Neural cell (in vitro differentiated cells): ENCODE measurements at regions not wholly inside any gene's neighbourhood (a gene's known extent, or its start where the extent isn't known, plus 50 kb on each side); places are given as distances from the start of the nearest gene placed in this dataset.

Source experiments
- EZH2 ChIP-seq: fragments of 200-600, 300-800 bp; shearing (Covaris generic), sonication (generic); IDR thresholded peaks from 2 replicates; pipeline ENCODE4 v1.6.1; 2014; ENCODE audit warnings: antibody characterized with exemption, low read length, borderline replicate concordance, mild to moderate bottlenecking; ENCODE audit not compliant: insufficient read depth, poor library complexity, severe bottlenecking
- POLR2AphosphoS5 ChIP-seq: IDR thresholded peaks from 2 replicates; pipeline ENCODE4 v1.6.1; 2012
- RAD21 ChIP-seq: fragments of 450-650 bp; conservative IDR thresholded peaks from 2 replicates; pipeline ENCODE4 v1.6.1; 2014; ENCODE audit warnings: antibody characterized with exemption, mild to moderate bottlenecking, moderate library complexity
- SMC3 ChIP-seq: fragments of 450-650 bp; conservative IDR thresholded peaks from 2 replicates; pipeline ENCODE4 v1.6.1; 2014; ENCODE audit warnings: antibody characterized with exemption, mild to moderate bottlenecking, moderate library complexity; ENCODE audit not compliant: poor library complexity
- TAF1 ChIP-seq: IDR thresholded peaks from 2 replicates; pipeline ENCODE4 v1.6.1; 2012; ENCODE audit warnings: low read depth
- TF ChIP-seq, protein P1 (sequence below): fragments of 450-650 bp; IDR thresholded peaks from 2 replicates; pipeline ENCODE4 v1.5.1; 2014; ENCODE audit warnings: antibody characterized with exemption, mild to moderate bottlenecking, moderate library complexity; ENCODE audit not compliant: poor library complexity, severe bottlenecking

DNA sequence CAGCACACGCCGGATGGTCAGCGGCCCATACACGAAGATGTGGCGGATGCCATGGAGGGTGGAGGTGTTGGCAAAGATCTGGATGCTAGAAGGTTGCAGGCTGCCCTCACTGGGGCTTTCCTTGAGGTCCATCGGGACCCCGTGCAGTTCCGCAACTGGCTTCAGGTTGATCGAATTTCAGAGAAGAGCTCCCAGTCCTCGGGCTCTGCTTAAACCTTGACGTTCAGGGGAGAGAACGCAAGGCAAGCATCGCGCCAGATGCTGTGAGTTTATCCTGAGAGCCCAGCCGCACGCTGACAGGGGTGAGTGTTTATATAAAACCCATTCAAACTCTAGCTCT is 98.7 kb upstream of the CCL2 start:
- TF ChIP-seq EZH2 (no peak), TAF1 (no peak), SMC3 (no peak), POLR2AphosphoS5 (no peak), RAD21 (no peak)
- TF ChIP-seq, protein P1, sequence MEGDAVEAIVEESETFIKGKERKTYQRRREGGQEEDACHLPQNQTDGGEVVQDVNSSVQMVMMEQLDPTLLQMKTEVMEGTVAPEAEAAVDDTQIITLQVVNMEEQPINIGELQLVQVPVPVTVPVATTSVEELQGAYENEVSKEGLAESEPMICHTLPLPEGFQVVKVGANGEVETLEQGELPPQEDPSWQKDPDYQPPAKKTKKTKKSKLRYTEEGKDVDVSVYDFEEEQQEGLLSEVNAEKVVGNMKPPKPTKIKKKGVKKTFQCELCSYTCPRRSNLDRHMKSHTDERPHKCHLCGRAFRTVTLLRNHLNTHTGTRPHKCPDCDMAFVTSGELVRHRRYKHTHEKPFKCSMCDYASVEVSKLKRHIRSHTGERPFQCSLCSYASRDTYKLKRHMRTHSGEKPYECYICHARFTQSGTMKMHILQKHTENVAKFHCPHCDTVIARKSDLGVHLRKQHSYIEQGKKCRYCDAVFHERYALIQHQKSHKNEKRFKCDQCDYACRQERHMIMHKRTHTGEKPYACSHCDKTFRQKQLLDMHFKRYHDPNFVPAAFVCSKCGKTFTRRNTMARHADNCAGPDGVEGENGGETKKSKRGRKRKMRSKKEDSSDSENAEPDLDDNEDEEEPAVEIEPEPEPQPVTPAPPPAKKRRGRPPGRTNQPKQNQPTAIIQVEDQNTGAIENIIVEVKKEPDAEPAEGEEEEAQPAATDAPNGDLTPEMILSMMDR, result no peak
